ENCODE measurements at regions not wholly inside any gene's neighbourhood (a gene's known extent, or its start where the extent isn't known, plus 50 kb on each side); places are given as distances from the start of the nearest gene placed in this dataset.

DNA sequence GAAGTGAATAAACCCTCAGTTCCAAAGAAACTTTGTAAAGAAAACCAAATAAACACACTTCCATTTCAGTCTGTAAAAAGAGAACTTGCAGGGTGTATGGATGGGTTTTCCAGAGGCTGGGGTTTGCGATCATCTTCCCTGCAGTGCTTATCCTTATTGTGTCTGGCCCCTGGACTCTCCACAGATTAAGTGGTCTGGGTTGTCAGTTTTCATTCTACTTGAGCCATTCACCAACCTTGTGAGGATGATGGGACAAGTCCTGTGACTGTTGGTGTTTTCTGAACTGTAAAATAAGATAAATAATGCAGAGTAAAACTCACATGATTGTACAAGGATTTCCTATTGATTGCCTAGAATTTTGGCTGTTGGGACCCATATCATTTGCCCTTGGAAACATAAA, 166.1 kb upstream of the MOCS2 start:
- Histone ChIP-seq H3K27me3 (no peaks in the 10 kb centered on the region), H3K4me1 (no peaks in the 10 kb centered on the region)
- FAIRE-seq, result no peak

GRCh38 chr5:53276825-53277224, 167.3 kb upstream of the MOCS2 start:
- intact Hi-C loops (cut with DNase I), result no loop called here
- FAIRE-seq (no peak), ATAC-seq (peak in 2 of 4 donors; percentile 19 to 38), DNase-seq (no peak)
- TF ChIP-seq, protein P1, sequence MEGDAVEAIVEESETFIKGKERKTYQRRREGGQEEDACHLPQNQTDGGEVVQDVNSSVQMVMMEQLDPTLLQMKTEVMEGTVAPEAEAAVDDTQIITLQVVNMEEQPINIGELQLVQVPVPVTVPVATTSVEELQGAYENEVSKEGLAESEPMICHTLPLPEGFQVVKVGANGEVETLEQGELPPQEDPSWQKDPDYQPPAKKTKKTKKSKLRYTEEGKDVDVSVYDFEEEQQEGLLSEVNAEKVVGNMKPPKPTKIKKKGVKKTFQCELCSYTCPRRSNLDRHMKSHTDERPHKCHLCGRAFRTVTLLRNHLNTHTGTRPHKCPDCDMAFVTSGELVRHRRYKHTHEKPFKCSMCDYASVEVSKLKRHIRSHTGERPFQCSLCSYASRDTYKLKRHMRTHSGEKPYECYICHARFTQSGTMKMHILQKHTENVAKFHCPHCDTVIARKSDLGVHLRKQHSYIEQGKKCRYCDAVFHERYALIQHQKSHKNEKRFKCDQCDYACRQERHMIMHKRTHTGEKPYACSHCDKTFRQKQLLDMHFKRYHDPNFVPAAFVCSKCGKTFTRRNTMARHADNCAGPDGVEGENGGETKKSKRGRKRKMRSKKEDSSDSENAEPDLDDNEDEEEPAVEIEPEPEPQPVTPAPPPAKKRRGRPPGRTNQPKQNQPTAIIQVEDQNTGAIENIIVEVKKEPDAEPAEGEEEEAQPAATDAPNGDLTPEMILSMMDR (IDR thresholded peaks at IDR 0.05), result no peak
- no peak overlapping the region for H3K4me3 ChIP-seq
- no peaks in the 10 kb centered on the region for H3K9me3 ChIP-seq
- 28 to 48% methylated on average over 3 of the region's 3 CpGs for WGBS, 2 donors
- no peaks in the 10 kb centered on the region for H3K36me3 ChIP-seq
- H3K27ac ChIP-seq, result no peak overlapping the region
- no peaks in the 10 kb centered on the region for H3K4me1 ChIP-seq
- H3K27me3 ChIP-seq, result no peaks in the 10 kb centered on the region

More for the DNA sequence above, 166.1 kb upstream of the MOCS2 start:
- intact Hi-C loops (cut with DNase I), result no loop called here
- no peak for DNase-seq
- H3K9me3 ChIP-seq, result no peaks in the 10 kb centered on the region
- ATAC-seq, result no peak
- H3K4me3 ChIP-seq, result no peak overlapping the region
- H3K36me3 ChIP-seq, result no peaks in the 10 kb centered on the region
- 72 to 76% methylated on average over 1 of the region's 1 CpG for WGBS, 2 donors
- TF ChIP-seq, protein P1 (IDR thresholded peaks at IDR 0.05), result no peak
- no peak overlapping the region for H3K27ac ChIP-seq

GRCh38 chr5:53277491-53277890, 167.9 kb upstream of the MOCS2 start:
- Histone ChIP-seq H3K27ac (no peak overlapping the region), H3K36me3 (no peaks in the 10 kb centered on the region), H3K27me3 (no peaks in the 10 kb centered on the region), H3K4me1 (no peaks in the 10 kb centered on the region), H3K9me3 (no peaks in the 10 kb centered on the region), H3K4me3 (no peak overlapping the region)
- intact Hi-C loops (cut with DNase I), result no loop called here
- DNase-seq, result no peak
- TF ChIP-seq, protein P1 (IDR thresholded peaks at IDR 0.05), result no peak
- no peak for FAIRE-seq
- ATAC-seq, result no peak
- WGBS, 2 donors, result 38 to 64% methylated on average over 1 of the region's 1 CpG

GRCh38 chr5:53287573-53287972, 178.0 kb upstream of the MOCS2 start:
- ATAC-seq, result no peak
- H3K4me1 ChIP-seq, result no peaks in the 10 kb centered on the region
- no peak overlapping the region for H3K27ac ChIP-seq
- H3K9me3 ChIP-seq, result no peaks in the 10 kb centered on the region
- no peak for FAIRE-seq
- TF ChIP-seq, protein P1 (IDR thresholded peaks at IDR 0.05), result no peak
- no peak overlapping the region for H3K4me3 ChIP-seq
- intact Hi-C loops (cut with DNase I), result no loop called here
- H3K27me3 ChIP-seq, result no peaks in the 10 kb centered on the region
- no peaks in the 10 kb centered on the region for H3K36me3 ChIP-seq
- DNase-seq, result no peak

DNA sequence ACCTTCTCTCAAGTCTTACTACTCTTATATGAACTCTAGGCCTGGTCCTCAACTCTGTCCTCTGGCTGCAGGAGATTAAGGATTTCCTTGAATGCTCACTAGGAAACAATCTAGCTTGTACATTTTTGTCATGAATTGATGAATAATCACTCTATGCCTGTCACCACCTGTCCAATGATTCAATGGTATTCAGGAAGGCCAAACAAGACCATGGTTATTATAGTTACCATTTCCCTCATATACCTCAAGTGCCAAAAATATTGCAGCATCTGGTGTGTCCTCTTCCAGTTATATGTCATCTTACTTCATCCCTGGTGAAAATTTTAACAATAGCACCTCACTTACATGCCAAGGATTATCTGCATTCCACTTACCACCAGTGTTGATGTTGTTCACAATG, 179.0 kb upstream of the MOCS2 start:
- TF ChIP-seq, protein P1 (IDR thresholded peaks at IDR 0.05), result no peak
- intact Hi-C loops (cut with DNase I), result no loop called here
- FAIRE-seq (no peak), DNase-seq (no peak), ATAC-seq (no peak)
- Histone ChIP-seq H3K36me3 (no peaks in the 10 kb centered on the region), H3K9me3 (no peaks in the 10 kb centered on the region), H3K4me3 (no peak overlapping the region), H3K4me1 (no peaks in the 10 kb centered on the region), H3K27ac (no peak overlapping the region), H3K27me3 (no peaks in the 10 kb centered on the region)
